H1 (cell line): ENCODE measurements at regions not wholly inside any gene's neighbourhood (a gene's known extent, or its start where the extent isn't known, plus 50 kb on each side); places are given as distances from the start of the nearest gene placed in this dataset.

ENCODE experiments used
- CTCF ChIA-PET: fragments of 300-600 bp; sonication (Branson Sonifier 250); formaldehyde crosslinking; loops from one replicate; lab custom pipeline; 2021; ENCODE audit not compliant: partially characterized antibody; lab: Charles Lee
- POLR2A ChIA-PET: fragments of 300-600 bp; sonication (Branson Sonifier 250); formaldehyde crosslinking; loops from one replicate; lab custom pipeline; 2021; ENCODE audit warnings: inconsistent platforms; ENCODE audit not compliant: partially characterized antibody; lab: Charles Lee
- DNase-seq, 2 experiments: peaks; one replicate each; pipeline versions ENCODE4 v3.0.0 to v3.0.0-alpha.2; 2010 to 2022; ENCODE audit warnings: low spot score in 2 of 2, low read depth in 1 of 2, mixed read lengths in 1 of 2
- FAIRE-seq: peaks from 2 replicates; lab custom pipeline; 2011; peaks lifted over from hg19 to GRCh38; lab: Jason Lieb, UNC
- H2AFZ ChIP-seq: 2 replicates; pipeline ENCODE4 v1.8.1; 2012; ENCODE audit warnings: low read length, inconsistent platforms
- H2AK5ac ChIP-seq: 2 replicates; pipeline ENCODE4 v1.6.1; 2013; ENCODE audit warnings: low read depth, low read length
- H2BK120ac ChIP-seq: replicated peaks from 2 replicates; pipeline ENCODE3; 2013; ENCODE audit warnings: low read depth, low read length, inconsistent platforms
- H2BK12ac ChIP-seq: 2 replicates; pipeline ENCODE4 v1.6.1; 2013; ENCODE audit warnings: low read depth, low read length
- H2BK15ac ChIP-seq: 2 replicates; pipeline ENCODE4 v1.6.1; 2013; ENCODE audit warnings: low read length
- H2BK20ac ChIP-seq: 2 replicates; pipeline ENCODE4 v1.6.1; 2013; ENCODE audit warnings: low read length
- H2BK5ac ChIP-seq: 2 replicates; pipeline ENCODE4 v1.6.1; 2013; ENCODE audit warnings: low read depth, low read length
- H3K14ac ChIP-seq: 2 replicates; pipeline ENCODE4 v1.6.1; 2013; ENCODE audit warnings: inconsistent platforms; ENCODE audit not compliant: insufficient read length
- H3K18ac ChIP-seq: 2 replicates; pipeline ENCODE4 v1.6.1; 2013; ENCODE audit warnings: low read length; ENCODE audit errors: extremely low read depth
- H3K23ac ChIP-seq: 2 replicates; pipeline ENCODE4 v1.6.1; 2013; ENCODE audit warnings: inconsistent platforms; ENCODE audit not compliant: insufficient read length
- H3K23me2 ChIP-seq: 2 replicates; pipeline ENCODE4 v1.6.1; 2013; ENCODE audit warnings: low read depth, low read length
- H3K27ac ChIP-seq: 2 replicates; pipeline ENCODE4 v1.6.1; 2011; ENCODE audit warnings: low read depth, low read length, inconsistent platforms
- H3K27me3 ChIP-seq, 4 experiments: replicated peaks in 1 of 4; 1 replicate in 1 of 4; 2 replicates in 3 of 4; pipeline versions ENCODE4 v1.6.1 to v1.8.1; 2011 to 2013; ENCODE audit warnings: low read length in 3 of 4, mild to moderate bottlenecking in 3 of 4, inconsistent platforms in 2 of 4, mixed read lengths in 2 of 4, moderate library complexity in 1 of 4; ENCODE audit not compliant: control insufficient read depth in 3 of 4, insufficient read depth in 3 of 4; ENCODE audit errors: extremely low read depth in 1 of 4
- H3K36me3 ChIP-seq, 4 experiments: 2 replicates each; pipeline versions ENCODE4 v1.6.1 to v1.8.1; 2011 to 2013; ENCODE audit warnings: mild to moderate bottlenecking in 4 of 4, low read length in 3 of 4, moderate library complexity in 2 of 4, control low read depth in 1 of 4, inconsistent platforms in 1 of 4; ENCODE audit not compliant: insufficient read depth in 4 of 4, control insufficient read depth in 2 of 4
- H3K4ac ChIP-seq: replicated peaks from 2 replicates; pipeline ENCODE3; 2013; ENCODE audit warnings: low read length, low read depth, mixed read lengths, inconsistent platforms; ENCODE audit not compliant: insufficient read length
- H3K4me1 ChIP-seq, 4 experiments: replicated peaks in 1 of 4; 1 replicate in 1 of 4; 2 replicates in 3 of 4; pipeline versions ENCODE4 v1.6.1 to v1.8.1; 2011 to 2013; ENCODE audit warnings: low read length in 3 of 4, inconsistent platforms in 2 of 4, mixed read lengths in 1 of 4; ENCODE audit not compliant: insufficient read depth in 4 of 4, control insufficient read depth in 3 of 4
- H3K4me2 ChIP-seq, 2 experiments: 2 replicates each; pipeline versions ENCODE4 v1.6.1 to v1.8.1; 2011 to 2013; ENCODE audit warnings: low read depth in 2 of 2, low read length in 2 of 2, control low read depth in 1 of 2, inconsistent platforms in 1 of 2, mild to moderate bottlenecking in 1 of 2; ENCODE audit not compliant: insufficient read depth in 1 of 2
- H3K4me3 ChIP-seq, 4 experiments: fragments of 200-600, 300-600 bp in 1 of 4; sonication (generic), shearing (Covaris generic), sonication (Bioruptor Twin) in 1 of 4; 2 replicates each; pipeline versions ENCODE4 v1.5.1 to v1.8.1; 2011 to 2016; ENCODE audit warnings: low read length in 4 of 4, low read depth in 3 of 4, control low read depth in 2 of 4, inconsistent platforms in 2 of 4, mild to moderate bottlenecking in 2 of 4, mixed read lengths in 1 of 4, moderate library complexity in 1 of 4; ENCODE audit not compliant: insufficient read depth in 2 of 4; ENCODE audit errors: extremely low read depth in 1 of 4
- H3K56ac ChIP-seq: replicated peaks from 2 replicates; pipeline ENCODE3; 2013; ENCODE audit warnings: low read depth, mild to moderate bottlenecking, mixed read lengths, low read length, inconsistent platforms; ENCODE audit not compliant: insufficient read length
- H3K79me1 ChIP-seq: 2 replicates; pipeline ENCODE4 v1.6.1; 2013; ENCODE audit warnings: low read depth, low read length, control low read depth
- H3K79me2 ChIP-seq, 2 experiments: 2 replicates each; pipeline versions ENCODE4 v1.6.1 to v1.8.1; 2012 to 2013; ENCODE audit warnings: low read length in 2 of 2, mild to moderate bottlenecking in 2 of 2, inconsistent platforms in 1 of 2; ENCODE audit not compliant: insufficient read depth in 2 of 2, control insufficient read depth in 1 of 2
- H3K9ac ChIP-seq, 4 experiments: replicated peaks in 1 of 4; 1 replicate in 1 of 4; 2 replicates in 3 of 4; pipeline versions ENCODE4 v1.6.1 to v1.8.1; 2011 to 2013; ENCODE audit warnings: low read depth in 3 of 4, low read length in 3 of 4, control low read depth in 2 of 4, mild to moderate bottlenecking in 2 of 4, moderate library complexity in 2 of 4, inconsistent platforms in 1 of 4; ENCODE audit errors: extremely low read depth in 1 of 4
- H3K9me3 ChIP-seq, 2 experiments: 2 replicates each; pipeline versions ENCODE4 v1.6.1 to v1.8.1; 2012 to 2013; ENCODE audit warnings: mild to moderate bottlenecking in 2 of 2, moderate library complexity in 2 of 2, control low read depth in 1 of 2, inconsistent platforms in 1 of 2, low read depth in 1 of 2, low read length in 1 of 2, mixed read lengths in 1 of 2; ENCODE audit not compliant: insufficient read depth in 2 of 2
- H4K20me1 ChIP-seq, 2 experiments: replicated peaks in 1 of 2; 2 replicates each; pipeline versions ENCODE3 to v1.8.1; 2011 to 2013; ENCODE audit warnings: inconsistent platforms in 2 of 2, low read length in 2 of 2, mild to moderate bottlenecking in 1 of 2; ENCODE audit not compliant: insufficient read depth in 2 of 2, control insufficient read depth in 1 of 2
- H4K5ac ChIP-seq: 2 replicates; pipeline ENCODE4 v1.6.1; 2013; ENCODE audit warnings: low read length, low read depth, mixed read lengths, inconsistent platforms; ENCODE audit not compliant: insufficient read length
- H4K8ac ChIP-seq: 2 replicates; pipeline ENCODE4 v1.8.0; 2013; ENCODE audit warnings: mild to moderate bottlenecking, moderate library complexity, low read length, inconsistent platforms; ENCODE audit not compliant: insufficient read depth; ENCODE audit errors: extremely low read depth
- H4K91ac ChIP-seq: replicated peaks from 2 replicates; pipeline ENCODE3; 2013; ENCODE audit warnings: low read length, mixed read lengths, inconsistent platforms; ENCODE audit not compliant: insufficient read length
- POLR2A ChIP-seq, 2 experiments: IDR thresholded peaks; 1 replicate in 1 of 2; 2 replicates in 1 of 2; pipeline ENCODE4 v1.6.1; 2011; ENCODE audit warnings: low read depth in 2 of 2, low read length in 2 of 2, mild to moderate bottlenecking in 2 of 2; ENCODE audit errors: control extremely low read depth in 1 of 2
- SP1 ChIP-seq: IDR thresholded peaks from 2 replicates; pipeline ENCODE4 v1.6.1; 2011; ENCODE audit warnings: low read depth, low read length
- ZNF274 ChIP-seq: IDR thresholded peaks from 2 replicates; pipeline ENCODE4 v1.7.0; 2012; ENCODE audit warnings: low read length, borderline replicate concordance; ENCODE audit errors: extremely low read depth

DNA sequence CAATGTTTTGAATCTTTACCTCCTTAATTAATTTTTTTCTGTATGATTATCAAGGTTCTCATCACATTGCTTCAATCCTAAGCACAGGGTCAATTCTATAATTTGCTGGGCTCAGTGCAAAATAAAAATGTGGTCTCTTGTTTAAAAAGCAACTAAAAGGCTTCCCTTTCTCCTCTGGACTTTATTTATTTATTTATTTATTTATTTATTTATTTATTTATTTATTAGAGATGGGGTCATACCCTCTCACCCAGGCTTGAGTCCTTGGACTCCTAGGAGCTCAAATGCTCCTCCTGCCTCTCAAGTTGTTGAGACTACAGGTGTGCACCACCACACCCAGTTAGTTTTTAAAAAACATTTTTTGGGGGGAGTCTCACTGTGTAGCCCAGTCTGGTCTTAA is 710.1 kb upstream of the REG3G start:
- H3K23me2 ChIP-seq: no peaks in the 10 kb centered on the region
- no peak overlapping the region for H3K23ac ChIP-seq
- H3K9ac ChIP-seq: no peak overlapping the region
- no peak overlapping the region for H3K27ac ChIP-seq
- no peaks in the 10 kb centered on the region for H4K20me1 ChIP-seq
- no peaks in the 10 kb centered on the region for H3K79me1 ChIP-seq
- CTCF ChIA-PET: no interaction called here
- no peaks in the 10 kb centered on the region for H3K79me2 ChIP-seq
- no peak overlapping the region for H2AFZ ChIP-seq
- no peak overlapping the region for H2AK5ac ChIP-seq
- no peak overlapping the region for H2BK20ac ChIP-seq
- no peak overlapping the region for H3K14ac ChIP-seq
- H2BK120ac ChIP-seq: no peak overlapping the region
- DNase-seq (no peak), FAIRE-seq (no peak)
- no peak overlapping the region for H4K8ac ChIP-seq
- no peak overlapping the region for H3K4ac ChIP-seq
- H2BK5ac ChIP-seq: no peak overlapping the region
- no peak overlapping the region for H4K5ac ChIP-seq
- H3K9me3 ChIP-seq: no peaks in the 10 kb centered on the region
- POLR2A ChIA-PET: no interaction called here
- no peak overlapping the region for H2BK15ac ChIP-seq
- no peaks in the 10 kb centered on the region for H3K4me1 ChIP-seq
- H3K4me3 ChIP-seq: no peak overlapping the region
- H2BK12ac ChIP-seq: no peak overlapping the region
- H3K18ac ChIP-seq: no peak overlapping the region
- no peaks in the 10 kb centered on the region for H3K27me3 ChIP-seq
- no peak overlapping the region for H4K91ac ChIP-seq
- no peak overlapping the region for H3K4me2 ChIP-seq
- TF ChIP-seq SP1 (no peak), ZNF274 (no peak), POLR2A (IDR thresholded peaks at IDR 0.05; ENCODE audit: control extremely low read depth in 1 of 2, low read depth in 2 of 2, low read length in 2 of 2) (no peak)
- TF ChIP-seq, all 59 proteins: peak for 0
- H3K36me3 ChIP-seq: no peaks in the 10 kb centered on the region
- no peak overlapping the region for H3K56ac ChIP-seq
